GM10248 (cell line): ENCODE measurements at regions not wholly inside any gene's neighbourhood (a gene's known extent, or its start where the extent isn't known, plus 50 kb on each side); places are given as distances from the start of the nearest gene placed in this dataset.

Experiments
- CTCF ChIA-PET: fragments of 300-600 bp; sonication (Branson Sonifier 250); formaldehyde crosslinking; extraction: SDS; loops from one replicate; lab custom pipeline; 2021; ENCODE audit warnings: antibody characterized with exemption; lab: Yijun Ruan, JAX
- POLR2A ChIA-PET: fragments of 350-650 bp; sonication (Branson Sonifier 250); formaldehyde crosslinking; extraction: SDS; loops from one replicate; lab custom pipeline; 2020; ENCODE audit warnings: antibody characterized with exemption; lab: Yijun Ruan, JAX
- DNase-seq: peaks from one replicate; pipeline ENCODE4 v3.0.0; 2012; ENCODE audit errors: extremely low spot score
- TF ChIP-seq, protein P1 (sequence below): IDR thresholded peaks from 2 replicates; pipeline ENCODE4 v1.5.1; 2012; ENCODE audit warnings: mild to moderate bottlenecking, low read depth; ENCODE audit errors: extremely low read depth, missing control alignments, control extremely low read depth

GRCh38 chr6:98215531-98215930 is 618.8 kb upstream of the POU3F2 start:
- TF ChIP-seq, protein P1, sequence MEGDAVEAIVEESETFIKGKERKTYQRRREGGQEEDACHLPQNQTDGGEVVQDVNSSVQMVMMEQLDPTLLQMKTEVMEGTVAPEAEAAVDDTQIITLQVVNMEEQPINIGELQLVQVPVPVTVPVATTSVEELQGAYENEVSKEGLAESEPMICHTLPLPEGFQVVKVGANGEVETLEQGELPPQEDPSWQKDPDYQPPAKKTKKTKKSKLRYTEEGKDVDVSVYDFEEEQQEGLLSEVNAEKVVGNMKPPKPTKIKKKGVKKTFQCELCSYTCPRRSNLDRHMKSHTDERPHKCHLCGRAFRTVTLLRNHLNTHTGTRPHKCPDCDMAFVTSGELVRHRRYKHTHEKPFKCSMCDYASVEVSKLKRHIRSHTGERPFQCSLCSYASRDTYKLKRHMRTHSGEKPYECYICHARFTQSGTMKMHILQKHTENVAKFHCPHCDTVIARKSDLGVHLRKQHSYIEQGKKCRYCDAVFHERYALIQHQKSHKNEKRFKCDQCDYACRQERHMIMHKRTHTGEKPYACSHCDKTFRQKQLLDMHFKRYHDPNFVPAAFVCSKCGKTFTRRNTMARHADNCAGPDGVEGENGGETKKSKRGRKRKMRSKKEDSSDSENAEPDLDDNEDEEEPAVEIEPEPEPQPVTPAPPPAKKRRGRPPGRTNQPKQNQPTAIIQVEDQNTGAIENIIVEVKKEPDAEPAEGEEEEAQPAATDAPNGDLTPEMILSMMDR = no peak
- DNase-seq = no peak
- ChIA-PET POLR2A (no interaction called here), CTCF (no interaction called here)

DNA sequence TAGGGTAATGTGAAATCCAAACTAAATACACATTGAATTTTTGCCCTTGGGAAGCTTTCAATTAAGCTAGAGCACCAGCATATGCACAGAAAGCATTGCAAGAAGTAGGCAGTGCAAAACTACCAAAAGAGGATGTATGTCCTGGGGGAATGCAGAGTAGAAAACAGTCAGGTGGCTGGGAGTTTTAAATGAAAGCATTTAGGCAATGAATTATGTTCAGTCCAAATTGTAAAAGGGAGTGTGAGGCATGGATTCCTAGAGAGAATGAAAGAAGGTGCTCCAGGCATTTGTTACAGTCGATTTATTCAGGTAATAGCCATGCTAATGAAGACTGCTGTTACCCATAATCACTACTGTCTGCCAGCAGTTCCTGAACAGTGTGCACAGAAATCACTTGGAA is 604.1 kb upstream of the POU3F2 start:
- POLR2A ChIA-PET = no interaction called here

DNA sequence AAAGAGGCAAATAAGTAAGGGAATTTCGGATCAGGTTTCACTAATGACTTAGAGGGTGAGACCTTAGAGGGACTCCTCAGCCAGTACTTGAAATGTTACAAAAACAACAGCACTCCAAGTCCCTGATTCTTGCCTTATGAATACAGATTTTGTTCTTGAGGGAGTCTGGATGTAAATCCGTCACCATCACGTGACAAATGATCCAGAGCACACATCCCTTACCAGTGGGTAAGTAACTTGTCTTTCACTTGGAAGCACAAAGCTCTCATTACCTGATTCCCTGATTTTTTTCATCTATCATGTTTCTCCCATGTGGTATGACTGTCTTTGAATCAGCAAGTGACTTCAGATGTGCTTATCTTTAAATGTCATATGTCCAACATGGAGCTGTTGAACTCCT is 595.3 kb upstream of the POU3F2 start:
- TF ChIP-seq, protein P1 = no peak
- no peak for DNase-seq
- ChIA-PET POLR2A (no interaction called here), CTCF (interaction anchor here (1.3 kb wide), 1 partner anchor 10 kb away, joined by 6 read pairs; no protein-coding TSS in a partner anchor)

More for the DNA sequence above, 604.1 kb upstream of the POU3F2 start:
- TF ChIP-seq, protein P1 = no peak
- DNase-seq = no peak
- CTCF ChIA-PET = no interaction called here

- CTCF ChIA-PET = no interaction called here
- POLR2A ChIA-PET = no interaction called here
- no peak for DNase-seq
- TF ChIP-seq, protein P1 = no peak
These were observed 592.7 kb upstream of the POU3F2 start for GRCh38 chr6:98241630-98242029.

DNA sequence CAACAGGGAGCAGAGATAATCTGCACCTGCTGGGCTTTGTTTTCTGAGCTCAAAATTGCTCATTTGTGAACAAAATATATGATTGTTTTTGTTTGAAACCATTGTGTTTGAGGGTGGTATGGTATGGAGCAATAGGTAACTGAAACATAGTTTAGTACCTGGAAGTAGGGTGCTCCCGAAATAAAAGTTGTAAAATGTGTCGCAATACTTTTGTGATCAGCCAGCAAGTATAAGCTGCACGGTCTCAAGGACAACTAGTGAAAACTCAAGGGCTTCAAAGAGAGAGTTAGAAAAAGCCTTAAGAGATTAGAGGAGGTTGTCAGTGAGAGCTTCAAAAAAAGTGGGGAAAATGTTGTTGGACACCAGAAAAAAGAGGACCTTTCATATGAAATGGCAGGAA is 579.8 kb upstream of the POU3F2 start:
- TF ChIP-seq, protein P1 = no peak
- POLR2A ChIA-PET = no interaction called here

GRCh38 chr6:98260382-98260781 is 574.0 kb upstream of the POU3F2 start:
- TF ChIP-seq, protein P1 = no peak
- ChIA-PET CTCF (no interaction called here), POLR2A (no interaction called here)
- DNase-seq = no peak

More for the DNA sequence above, 579.8 kb upstream of the POU3F2 start:
- DNase-seq = no peak
- CTCF ChIA-PET = no interaction called here

DNA sequence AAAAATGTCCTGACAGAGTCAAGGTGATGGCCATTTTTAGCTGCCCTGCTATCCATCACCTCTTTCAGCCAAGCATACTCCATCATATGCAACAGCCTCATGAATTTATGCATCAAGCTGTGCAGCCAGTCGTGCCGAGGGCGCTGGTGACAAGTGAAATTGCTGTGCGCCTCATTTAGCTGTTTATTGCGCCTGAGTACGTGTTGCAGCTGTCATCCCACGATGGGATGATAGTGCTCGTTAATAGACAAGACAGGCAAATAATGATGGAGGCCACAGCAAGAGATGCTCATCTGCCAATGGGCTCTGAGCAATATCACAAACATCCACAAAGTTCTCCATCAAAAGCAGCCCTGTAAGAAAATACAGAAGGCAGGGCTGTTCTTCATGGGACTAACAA is 562.3 kb upstream of the POU3F2 start:
- TF ChIP-seq, protein P1 = no peak
- ChIA-PET CTCF (no interaction called here), POLR2A (no interaction called here)
- no peak for DNase-seq
